ENCODE measurements at regions not wholly inside any gene's neighbourhood (a gene's known extent, or its start where the extent isn't known, plus 50 kb on each side); places are given as distances from the start of the nearest gene placed in this dataset.
"Not testable (repeated sequence)": the region's sequence is repeated elsewhere in the genome, so short reads cannot be mapped to it uniquely, and the experiment has no call there.

DNA sequence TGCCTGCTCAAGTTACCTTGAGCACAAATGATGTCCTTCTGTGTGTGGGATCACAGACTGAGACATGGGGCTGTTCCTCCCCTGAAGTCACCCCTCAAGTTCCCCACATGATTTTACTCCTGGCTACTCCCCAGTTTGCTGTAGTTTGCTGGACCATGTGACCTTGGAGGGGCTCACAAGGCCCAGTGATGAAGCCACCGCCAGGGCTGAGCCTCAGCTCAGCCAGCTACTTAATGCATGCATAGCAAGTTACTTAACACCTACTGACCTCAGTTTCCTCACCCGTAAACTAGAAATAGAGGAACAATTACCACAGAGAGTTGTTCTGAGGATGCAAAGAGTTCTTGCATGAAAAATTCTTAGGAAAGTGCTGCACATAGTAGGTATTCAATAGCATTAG is 283.7 kb upstream of the PLGLB2 start:
- DNase-seq (ENCODE audit: low read depth in 2 of 2), result not testable (repeated sequence)

DNA sequence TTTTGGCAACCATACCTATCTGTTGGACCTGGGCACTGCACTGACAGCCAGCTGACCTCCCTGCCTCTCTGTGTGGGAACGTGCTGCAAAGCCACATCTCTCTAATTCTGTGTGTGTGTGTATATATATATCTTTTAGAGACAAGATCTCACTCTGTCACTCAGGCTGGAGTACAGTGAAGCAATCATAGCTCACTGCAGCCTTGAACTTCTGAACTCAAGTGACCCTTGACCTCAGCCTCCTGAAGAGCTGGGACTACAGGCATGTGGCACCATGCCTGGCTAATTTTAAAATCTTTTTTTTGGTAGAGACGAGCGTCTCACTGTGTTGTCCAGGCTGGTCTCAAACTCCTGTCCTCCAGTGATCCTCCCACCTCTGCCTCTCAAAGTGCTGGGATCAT is 282.2 kb upstream of the PLGLB2 start:
- DNase-seq (ENCODE audit: low read depth in 2 of 2); H3K4me3 ChIP-seq (replicated peaks in 1 of 2; ENCODE audit: low read depth in 2 of 2, low read length in 2 of 2): not testable (repeated sequence)

More for the DNA sequence above, 283.7 kb upstream of the PLGLB2 start:
- not testable (repeated sequence) for H3K4me3 ChIP-seq (replicated peaks in 1 of 2; ENCODE audit: low read depth in 2 of 2, low read length in 2 of 2)

DNA sequence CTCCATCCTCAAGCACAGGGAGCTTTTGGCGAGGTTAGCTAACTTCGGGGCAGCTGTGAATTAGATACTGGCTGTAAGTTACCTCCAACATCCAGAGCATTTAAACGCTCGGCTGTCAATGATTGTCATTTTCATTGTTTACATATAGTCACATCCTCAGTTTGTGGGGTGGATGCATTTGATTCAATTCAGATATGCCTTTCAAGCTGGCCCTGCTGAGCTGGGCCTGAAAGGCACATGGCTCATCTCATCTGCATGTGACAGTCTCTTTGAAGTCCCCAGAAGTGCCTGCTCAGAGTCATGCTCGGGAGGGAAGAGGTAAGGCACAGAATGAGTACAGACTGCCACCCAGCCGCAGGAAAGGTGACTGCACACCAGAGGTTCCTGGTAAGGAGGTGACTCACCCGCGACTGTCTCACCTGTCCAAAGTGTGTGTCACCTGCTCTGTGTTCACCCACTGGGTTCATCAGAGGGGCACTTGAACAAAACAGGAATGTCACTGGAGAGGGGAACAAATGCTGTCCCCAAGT is 281.2 kb upstream of the PLGLB2 start:
- not testable (repeated sequence) for H3K4me3 ChIP-seq (replicated peaks in 1 of 2; ENCODE audit: low read depth in 2 of 2, low read length in 2 of 2); DNase-seq (ENCODE audit: low read depth in 2 of 2)

DNA sequence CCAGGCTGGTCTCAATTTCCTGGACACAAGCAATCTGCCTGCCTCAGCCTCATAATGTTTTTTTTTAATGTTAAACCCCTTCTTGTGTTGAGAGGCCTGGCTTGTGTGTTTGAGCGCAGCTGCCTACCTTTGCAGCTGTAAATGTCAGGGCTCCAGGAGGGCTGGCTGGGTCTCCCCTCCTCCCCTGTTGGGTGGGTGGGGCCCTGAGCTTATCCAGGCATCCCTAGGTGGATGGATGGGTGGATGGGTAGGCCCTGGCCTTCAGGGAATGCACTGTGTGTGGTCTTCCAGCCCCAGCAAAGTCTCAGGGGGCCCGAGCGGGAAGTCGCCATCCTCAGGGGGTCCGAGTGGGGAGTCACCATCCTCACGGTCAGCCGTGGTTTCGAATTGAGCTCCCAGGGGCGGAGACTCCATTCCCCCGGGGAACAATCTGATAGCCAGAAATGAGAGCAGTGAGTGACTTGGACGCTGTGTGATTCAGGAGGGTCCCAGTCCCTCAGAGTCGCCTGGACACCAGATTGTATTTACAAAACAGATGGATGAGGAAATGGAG is 279.4 kb upstream of the PLGLB2 start:
- H3K4me3 ChIP-seq (replicated peaks in 1 of 2; ENCODE audit: low read depth in 2 of 2, low read length in 2 of 2); DNase-seq (ENCODE audit: low read depth in 2 of 2): not testable (repeated sequence)

DNA sequence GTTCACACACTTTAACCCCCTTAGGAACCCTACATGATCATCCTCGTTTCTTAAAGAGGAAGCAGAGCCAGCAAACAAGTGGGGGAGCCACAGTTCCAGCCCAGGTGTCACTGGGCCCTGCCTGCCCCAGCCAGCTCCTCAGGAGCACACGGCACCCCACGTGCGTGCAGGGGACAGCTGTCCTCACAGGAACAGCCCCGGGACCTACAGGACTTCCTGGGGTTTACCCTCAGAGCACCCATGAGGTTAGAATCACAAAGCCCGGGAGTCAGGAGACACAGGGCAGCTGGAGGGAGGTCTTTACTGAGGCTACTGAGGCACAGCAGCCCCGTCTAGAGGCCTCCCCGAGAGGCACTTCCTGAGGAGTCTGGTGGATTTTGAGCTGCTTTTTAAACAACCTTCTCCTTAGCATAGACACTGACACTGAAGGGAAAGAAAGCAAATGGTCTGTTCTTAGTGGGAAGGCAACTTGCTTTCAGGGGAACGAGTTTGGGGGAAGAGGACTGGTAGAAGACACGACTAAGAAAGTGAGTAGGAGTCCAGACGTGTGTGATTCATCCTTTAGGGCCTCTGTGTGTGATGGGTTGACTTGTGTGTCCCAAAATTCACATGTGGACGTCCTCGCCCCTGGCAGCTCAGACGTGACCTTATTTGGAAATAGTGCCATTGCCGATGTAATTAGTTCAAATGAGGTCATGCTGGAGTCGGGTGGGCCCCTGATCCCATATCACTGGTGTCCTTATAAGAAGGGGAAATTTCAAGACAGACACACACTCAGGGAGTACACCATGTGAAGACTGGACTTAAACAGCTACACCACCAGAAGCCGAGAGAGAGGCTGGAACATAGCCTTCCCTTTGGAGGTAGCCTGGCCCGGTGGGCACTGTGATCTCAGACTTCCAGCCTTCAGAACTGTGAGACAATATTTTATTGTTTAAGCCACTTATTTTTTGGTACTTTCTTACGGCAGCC is 278.4 kb upstream of the PLGLB2 start:
- DNase-seq (ENCODE audit: low read depth in 2 of 2), result peak; percentile 34 to 77
- H3K4me3 ChIP-seq (replicated peaks in 1 of 2; ENCODE audit: low read depth in 2 of 2, low read length in 2 of 2), result not testable (repeated sequence)

DNA sequence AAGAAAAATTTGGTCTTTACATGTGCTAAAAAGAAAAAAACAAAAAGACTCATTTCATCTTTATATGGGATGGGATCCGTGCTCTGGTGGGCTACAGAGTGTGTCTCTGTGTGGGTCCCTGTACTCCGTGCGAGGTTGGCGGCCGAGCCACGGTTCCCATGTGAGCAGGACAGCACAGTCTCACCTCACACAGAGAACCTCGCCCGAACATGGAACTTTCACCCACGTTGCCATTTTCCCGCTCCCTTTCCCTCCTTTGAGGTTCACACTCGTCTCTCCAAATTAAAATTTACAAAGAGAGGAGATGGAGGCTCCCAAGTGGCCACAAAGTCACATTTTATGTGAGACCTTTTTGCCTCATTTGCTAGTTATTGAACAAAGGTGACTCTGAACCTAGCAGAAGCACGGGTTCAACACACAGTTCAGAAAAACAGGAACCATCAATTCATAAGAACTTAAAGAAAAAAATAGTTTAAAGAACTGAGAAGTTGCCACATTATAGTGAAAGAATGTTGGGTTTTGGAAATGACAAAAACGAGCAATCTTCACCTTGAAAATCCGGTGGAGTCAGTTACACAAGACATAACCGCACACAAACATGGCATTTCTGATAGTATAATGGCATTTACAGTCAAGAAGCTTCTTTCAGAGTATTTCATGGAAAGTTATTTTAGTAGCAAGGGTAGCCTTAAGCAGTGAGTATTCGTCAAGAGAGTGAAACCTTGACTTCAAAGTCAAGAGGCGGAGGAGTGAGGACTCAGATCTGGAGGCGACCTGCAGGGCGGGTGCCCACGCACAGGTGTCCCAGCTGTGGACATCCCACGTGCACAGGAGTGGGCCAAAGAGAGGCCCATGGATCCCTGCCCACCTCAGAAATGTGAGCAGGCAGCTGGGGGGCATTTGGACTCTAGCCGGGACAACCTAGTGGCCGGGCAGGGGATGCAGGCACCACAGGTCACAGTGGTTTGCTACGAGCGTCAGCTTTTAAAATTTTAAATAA is 277.2 kb upstream of the PLGLB2 start:
- not testable (repeated sequence) for H3K4me3 ChIP-seq (replicated peaks in 1 of 2; ENCODE audit: low read depth in 2 of 2, low read length in 2 of 2); DNase-seq (ENCODE audit: low read depth in 2 of 2)

DNA sequence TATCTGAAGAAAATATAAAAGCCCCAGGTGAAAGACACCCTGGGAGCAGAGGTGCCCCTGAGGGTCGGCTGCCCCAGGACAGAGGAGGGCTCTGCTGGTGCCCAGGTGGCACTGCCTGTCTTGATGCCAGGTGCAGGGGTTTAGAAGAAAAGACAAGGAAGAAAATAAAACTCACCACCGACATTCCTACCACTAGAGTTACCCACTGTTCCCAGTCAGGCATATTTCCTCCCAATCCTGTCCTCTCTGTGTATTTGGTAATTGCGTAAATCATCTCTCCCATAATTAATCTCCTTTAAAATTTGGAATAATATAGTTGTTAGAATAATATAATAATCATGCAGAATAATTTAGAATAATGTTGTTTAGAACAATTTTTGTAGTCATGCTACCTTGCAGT is 276.4 kb upstream of the PLGLB2 start:
- not testable (repeated sequence) for DNase-seq (ENCODE audit: low read depth in 2 of 2); H3K4me3 ChIP-seq (replicated peaks in 1 of 2; ENCODE audit: low read depth in 2 of 2, low read length in 2 of 2)

DNA sequence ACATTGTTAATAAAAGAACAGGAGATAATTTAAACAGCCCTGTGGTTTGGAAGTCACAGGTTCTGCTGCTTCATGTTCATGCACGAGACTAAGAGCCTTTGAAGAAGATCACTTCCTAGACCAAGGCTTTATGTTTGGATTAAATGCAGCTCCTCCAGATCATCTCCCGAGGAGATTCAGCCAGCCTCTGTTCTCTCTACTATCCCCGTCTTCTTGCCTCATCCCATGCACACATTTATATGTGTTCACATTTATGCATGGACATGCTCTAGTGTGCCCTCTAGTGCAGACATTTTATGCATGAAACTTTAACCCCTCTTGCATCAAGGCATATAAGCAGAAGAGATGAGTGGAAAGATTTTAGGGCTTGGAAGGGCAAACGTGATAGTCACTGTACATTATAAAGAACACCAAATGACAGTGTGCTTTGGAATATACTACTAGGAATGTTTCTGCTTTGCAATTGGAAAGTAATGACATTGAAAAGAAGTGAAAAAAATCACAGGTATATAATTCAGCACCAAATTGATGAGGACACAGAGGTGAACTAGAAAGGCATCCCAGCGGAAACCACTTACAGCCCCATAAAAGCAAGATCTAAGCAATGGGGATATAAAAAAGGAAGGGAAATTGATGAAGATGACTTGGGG is 271.5 kb upstream of the PLGLB2 start:
- not testable (repeated sequence) for DNase-seq (ENCODE audit: low read depth in 2 of 2); H3K4me3 ChIP-seq (replicated peaks in 1 of 2; ENCODE audit: low read depth in 2 of 2, low read length in 2 of 2)

DNA sequence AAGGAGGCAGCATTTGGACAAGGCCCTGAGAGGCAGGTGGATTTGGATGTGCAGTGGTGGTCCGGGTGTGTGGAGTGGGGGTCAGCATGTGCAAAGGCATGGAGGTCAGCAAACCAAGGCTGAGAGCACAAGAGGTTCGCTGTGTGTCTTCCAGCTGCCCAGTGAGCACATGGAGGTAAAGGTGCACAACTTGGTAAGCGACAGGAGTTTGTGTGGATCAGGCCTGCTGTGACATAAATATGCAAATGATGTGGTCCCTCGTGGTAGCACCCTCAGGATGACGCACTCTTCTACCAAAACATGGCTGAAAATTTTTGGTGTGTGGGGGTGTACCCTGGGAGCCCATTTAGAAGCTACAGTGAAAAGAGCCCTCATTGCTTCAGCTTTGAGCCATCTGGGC is 271.0 kb upstream of the PLGLB2 start:
- DNase-seq (ENCODE audit: low read depth in 2 of 2); H3K4me3 ChIP-seq (replicated peaks in 1 of 2; ENCODE audit: low read depth in 2 of 2, low read length in 2 of 2): not testable (repeated sequence)

DNA sequence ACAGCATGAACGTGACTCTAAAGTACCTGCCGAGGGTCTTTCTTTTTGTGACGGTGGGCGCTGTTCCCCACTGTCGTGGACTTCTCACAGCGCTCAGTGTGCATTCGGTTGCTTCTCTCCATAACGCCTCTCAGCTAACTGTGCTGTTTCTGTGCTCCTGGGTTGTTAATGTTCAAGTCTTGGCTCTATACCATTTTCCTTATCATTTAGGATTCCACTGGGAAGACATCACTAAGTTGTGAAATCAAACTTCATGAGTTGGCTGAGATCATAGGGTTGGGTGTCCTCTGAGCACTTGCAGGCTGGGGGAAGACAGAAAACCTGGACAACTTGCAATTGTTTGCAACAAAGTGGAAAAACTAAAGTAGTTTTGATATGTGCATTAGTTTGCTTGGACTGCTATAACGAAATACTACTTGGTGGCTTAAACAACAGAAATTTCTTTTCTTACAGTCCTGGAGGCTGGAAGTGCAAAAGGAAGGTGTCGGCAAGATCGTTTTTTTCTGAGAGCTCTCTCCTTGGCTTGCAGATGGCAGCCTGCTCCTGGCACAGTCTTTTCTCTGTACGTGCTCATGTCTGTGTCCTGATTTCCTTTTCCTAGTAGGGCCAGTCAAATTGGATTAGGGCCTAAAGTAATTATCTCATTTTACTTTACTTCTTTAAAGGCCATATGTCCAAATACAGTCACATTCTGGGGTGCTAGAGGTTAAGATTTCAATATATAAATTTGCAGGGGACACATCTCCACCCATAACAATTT is 270.0 kb upstream of the PLGLB2 start:
- DNase-seq (ENCODE audit: low read depth in 2 of 2), result peak; percentile 54 to 68
- H3K4me3 ChIP-seq (replicated peaks in 1 of 2; ENCODE audit: low read depth in 2 of 2, low read length in 2 of 2), result not testable (repeated sequence)

DNA sequence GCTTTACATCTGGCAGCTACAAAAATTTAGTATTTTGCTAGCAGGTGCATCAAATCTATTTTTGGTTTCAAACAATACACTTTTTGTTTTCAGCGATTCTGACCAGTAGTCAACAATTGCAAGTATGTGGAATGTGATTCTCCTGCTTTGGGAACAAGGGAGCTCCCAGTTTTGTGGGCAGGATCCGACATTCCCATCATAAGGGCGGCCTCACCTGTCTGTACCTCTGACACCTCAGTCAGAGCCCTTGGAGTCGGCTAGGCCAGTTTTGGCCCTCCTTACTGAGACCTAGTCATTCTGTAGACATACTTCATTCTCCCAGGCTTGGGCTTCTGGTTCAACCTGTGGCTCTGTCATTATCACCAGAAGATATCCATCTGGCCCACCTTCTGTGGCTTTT is 269.0 kb upstream of the PLGLB2 start:
- not testable (repeated sequence) for H3K4me3 ChIP-seq (replicated peaks in 1 of 2; ENCODE audit: low read depth in 2 of 2, low read length in 2 of 2); DNase-seq (ENCODE audit: low read depth in 2 of 2)

DNA sequence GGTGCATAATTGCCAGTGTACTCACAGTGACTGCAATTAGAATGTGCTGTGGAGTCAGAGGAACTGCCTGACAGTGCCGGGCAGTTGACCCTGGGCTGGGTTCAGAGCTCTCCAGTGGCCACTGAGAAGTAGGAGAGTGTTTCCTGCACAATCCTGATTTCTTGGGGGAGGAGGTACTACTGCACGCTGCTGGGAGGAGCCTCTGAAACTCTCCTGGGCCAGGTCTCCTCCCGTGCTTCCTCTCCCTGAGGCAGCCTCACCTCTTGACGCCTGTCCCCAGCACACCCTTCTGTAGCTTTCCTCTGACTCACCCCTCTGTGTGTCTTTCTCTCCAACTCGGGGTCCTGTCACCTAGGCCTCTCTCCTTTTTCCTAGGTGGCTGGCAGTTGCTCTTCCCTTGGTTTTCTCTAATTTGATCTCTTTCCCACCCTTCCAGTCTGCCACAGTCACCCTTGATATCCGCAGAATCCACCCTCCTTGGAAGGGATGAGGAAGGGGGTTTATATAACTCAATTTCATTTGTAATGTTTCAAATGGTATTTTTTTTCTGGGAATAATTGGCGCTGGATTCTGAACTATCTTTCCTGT is 264.7 kb upstream of the PLGLB2 start:
- DNase-seq (ENCODE audit: low read depth in 2 of 2); H3K4me3 ChIP-seq (replicated peaks in 1 of 2; ENCODE audit: low read depth in 2 of 2, low read length in 2 of 2): not testable (repeated sequence)

DNA sequence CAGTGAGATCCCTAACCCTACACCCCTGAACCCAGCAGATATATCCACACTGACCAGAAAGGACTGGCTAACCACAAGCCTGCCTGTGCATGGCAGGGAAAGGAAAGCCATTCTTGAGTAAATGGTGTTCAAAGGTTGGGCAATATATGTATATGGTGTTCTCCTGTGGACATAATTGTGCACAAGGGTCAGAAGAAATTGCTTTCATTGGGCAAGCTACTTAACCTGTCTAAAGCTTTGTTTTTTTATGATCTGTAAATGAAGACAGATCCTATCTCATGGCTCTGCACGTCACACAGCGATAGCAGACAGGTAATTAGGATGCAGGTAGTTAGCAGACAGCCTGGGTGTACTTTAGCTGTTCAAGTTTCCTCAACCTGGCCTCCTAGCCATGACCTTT is 263.5 kb upstream of the PLGLB2 start:
- not testable (repeated sequence) for H3K4me3 ChIP-seq (replicated peaks in 1 of 2; ENCODE audit: low read depth in 2 of 2, low read length in 2 of 2); DNase-seq (ENCODE audit: low read depth in 2 of 2)

DNA sequence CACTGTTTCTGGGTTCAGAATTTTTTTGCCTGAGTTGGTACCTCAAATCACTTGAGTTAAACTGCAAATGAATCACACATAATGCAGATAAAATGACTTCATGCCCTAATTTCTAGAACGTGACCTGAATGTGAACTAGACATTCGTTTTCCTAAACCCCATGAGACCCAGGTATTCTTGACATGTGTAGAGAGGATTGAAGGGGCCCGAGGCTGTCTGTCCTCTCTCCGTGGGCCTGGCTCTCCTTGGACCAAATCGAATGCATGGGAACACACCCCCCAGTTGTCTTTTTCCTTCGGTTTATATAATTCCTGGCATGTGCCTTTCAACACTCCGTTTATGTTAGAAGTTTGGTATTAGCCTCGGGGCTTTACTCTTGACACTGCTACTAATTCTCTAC is 262.4 kb upstream of the PLGLB2 start:
- H3K4me3 ChIP-seq (replicated peaks in 1 of 2; ENCODE audit: low read depth in 2 of 2, low read length in 2 of 2); DNase-seq (ENCODE audit: low read depth in 2 of 2): not testable (repeated sequence)

DNA sequence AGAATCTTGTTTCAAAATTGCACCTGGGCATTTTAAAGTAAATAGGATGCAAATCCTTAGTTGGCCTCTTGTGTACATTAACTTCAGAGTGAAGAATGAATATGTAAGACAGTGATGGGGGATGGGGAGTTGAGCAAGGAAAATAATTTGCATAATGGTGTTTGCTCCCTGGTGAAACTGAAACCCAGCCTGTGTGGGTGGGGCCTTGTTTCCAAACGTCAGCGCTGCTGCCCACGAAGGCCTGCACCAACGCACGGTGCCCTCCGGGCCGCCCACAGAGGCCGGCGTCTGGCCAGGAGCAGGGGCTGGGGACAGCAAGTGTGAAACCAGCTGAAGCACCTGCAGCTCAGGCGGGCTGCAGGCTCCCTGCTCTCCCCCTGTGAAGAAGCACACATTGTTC is 262.0 kb upstream of the PLGLB2 start:
- H3K4me3 ChIP-seq (replicated peaks in 1 of 2; ENCODE audit: low read depth in 2 of 2, low read length in 2 of 2); DNase-seq (ENCODE audit: low read depth in 2 of 2): not testable (repeated sequence)

DNA sequence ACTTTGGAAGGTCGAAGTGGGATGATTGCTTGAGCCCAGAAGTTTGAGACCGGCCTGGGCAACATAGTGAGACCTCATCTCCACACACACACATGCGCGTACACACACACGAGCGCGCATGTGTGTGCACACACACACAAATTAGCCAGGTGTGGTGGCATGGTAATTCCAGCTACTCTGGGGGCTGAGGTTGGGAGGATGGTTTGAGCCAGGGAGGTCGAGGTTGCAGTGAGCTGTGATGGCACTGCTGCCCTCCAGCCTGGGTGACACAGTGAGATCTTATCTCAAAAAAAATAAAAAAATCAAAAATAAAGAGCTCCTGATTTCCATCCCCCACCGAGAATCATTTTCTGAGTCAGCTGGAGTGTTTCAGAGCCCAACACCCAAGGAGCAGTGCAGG is 261.5 kb upstream of the PLGLB2 start:
- H3K4me3 ChIP-seq (replicated peaks in 1 of 2; ENCODE audit: low read depth in 2 of 2, low read length in 2 of 2); DNase-seq (ENCODE audit: low read depth in 2 of 2): not testable (repeated sequence)
